ENCODE measurements at regions not wholly inside any gene's neighbourhood (a gene's known extent, or its start where the extent isn't known, plus 50 kb on each side); places are given as distances from the start of the nearest gene placed in this dataset.

DNA sequence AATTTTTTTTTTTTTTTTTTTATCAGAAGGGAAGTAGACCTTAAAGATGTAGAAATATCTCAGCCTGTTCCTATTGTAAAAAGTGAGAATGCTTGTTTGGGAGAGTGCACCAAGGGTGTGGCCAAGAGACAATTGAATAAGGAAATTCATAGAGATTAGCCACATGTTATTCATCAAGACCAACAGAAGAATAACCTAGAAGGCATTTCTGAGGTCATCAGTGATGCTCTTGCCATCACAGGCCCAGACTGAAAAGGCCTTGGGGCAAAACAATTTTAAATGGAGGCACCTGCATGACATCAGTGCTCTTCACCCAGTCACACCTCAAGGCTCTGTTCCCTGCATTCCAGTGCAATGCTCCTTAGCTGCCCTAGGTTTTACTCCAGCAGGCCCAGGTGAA is 2043.3 kb upstream of the PIK3C3 start:
- no peak for DNase-seq
- Histone ChIP-seq H3K27ac (no peak overlapping the region), H3K36me3 (no peaks in the 10 kb centered on the region), H3K27me3 (no peaks in the 10 kb centered on the region), H3K9me3 (no peaks in the 10 kb centered on the region), H3K4me3 (no peak overlapping the region), H3K4me1 (ENCODE audit: insufficient read depth) (no peaks in the 10 kb centered on the region)
- TF ChIP-seq POLR2A (IDR thresholded peaks at IDR 0.05), result no peak
- intact Hi-C loops (cut with DNase I), result no loop called here

DNA sequence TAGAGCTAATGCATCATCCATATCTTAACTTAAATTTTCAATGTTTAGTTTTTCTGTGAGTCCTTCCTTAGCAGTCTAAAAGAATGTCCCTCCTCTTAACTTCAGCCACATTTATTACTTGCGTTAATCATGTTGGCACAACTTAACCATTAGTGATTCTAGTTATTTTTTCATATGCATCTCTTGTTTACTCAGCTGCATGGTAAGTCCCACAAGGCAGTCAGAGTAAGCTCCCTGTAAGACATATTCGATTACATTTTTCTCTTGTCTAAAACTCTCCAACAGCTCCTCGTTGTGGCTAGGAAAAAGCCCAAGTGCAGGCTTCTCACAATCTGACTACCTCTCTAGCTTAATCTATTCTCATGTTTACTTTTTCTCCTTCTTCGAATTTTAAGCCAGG is 2045.3 kb upstream of the PIK3C3 start:
- intact Hi-C loops (cut with DNase I), result no loop called here
- 31 to 50% (median 39%) methylated on average over 4 of the region's 4 CpGs for WGBS, 3 donors

DNA sequence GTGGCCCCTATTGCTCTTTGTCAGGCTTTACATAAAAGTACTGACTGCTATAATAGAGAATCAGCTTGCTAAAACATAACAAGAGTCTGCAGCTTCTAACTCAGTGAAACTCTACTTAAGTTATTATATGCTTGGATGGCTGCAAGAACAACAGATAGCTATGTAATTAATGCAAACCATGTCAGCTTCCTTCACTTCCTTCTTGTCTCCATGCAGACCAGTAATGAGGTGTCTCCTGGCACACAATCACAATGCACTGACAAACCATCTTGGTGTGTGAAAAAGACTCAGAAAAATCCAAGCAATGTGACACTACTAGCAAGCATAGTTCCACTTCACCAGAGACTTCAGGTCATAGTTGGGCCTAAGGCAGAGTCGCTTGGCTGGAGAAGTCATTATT is 2068.9 kb upstream of the PIK3C3 start:
- no peaks in the 10 kb centered on the region for H3K4me1 ChIP-seq (ENCODE audit: insufficient read depth)
- no peak overlapping the region for H3K27ac ChIP-seq
- no peaks in the 10 kb centered on the region for H3K36me3 ChIP-seq
- H3K9me3 ChIP-seq, result no peaks in the 10 kb centered on the region
- TF ChIP-seq EP300 (IDR thresholded peaks at IDR 0.05), result no peak
- TF ChIP-seq POLR2A (IDR thresholded peaks at IDR 0.05), result no peak
- TF ChIP-seq, protein P1, sequence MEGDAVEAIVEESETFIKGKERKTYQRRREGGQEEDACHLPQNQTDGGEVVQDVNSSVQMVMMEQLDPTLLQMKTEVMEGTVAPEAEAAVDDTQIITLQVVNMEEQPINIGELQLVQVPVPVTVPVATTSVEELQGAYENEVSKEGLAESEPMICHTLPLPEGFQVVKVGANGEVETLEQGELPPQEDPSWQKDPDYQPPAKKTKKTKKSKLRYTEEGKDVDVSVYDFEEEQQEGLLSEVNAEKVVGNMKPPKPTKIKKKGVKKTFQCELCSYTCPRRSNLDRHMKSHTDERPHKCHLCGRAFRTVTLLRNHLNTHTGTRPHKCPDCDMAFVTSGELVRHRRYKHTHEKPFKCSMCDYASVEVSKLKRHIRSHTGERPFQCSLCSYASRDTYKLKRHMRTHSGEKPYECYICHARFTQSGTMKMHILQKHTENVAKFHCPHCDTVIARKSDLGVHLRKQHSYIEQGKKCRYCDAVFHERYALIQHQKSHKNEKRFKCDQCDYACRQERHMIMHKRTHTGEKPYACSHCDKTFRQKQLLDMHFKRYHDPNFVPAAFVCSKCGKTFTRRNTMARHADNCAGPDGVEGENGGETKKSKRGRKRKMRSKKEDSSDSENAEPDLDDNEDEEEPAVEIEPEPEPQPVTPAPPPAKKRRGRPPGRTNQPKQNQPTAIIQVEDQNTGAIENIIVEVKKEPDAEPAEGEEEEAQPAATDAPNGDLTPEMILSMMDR (IDR thresholded peaks at IDR 0.05), result no peak
- intact Hi-C loops (cut with DNase I), result no loop called here
- no peaks in the 10 kb centered on the region for H3K27me3 ChIP-seq
- H3K4me3 ChIP-seq, result no peak overlapping the region
- WGBS, 3 donors, result 77 to 89% (median 84%) methylated on average over 1 of the region's 1 CpG
- DNase-seq, result no peak

More for the DNA sequence above, 2045.3 kb upstream of the PIK3C3 start:
- no peak overlapping the region for H3K27ac ChIP-seq
- no peaks in the 10 kb centered on the region for H3K27me3 ChIP-seq
- no peaks in the 10 kb centered on the region for H3K4me1 ChIP-seq (ENCODE audit: insufficient read depth)
- H3K4me3 ChIP-seq, result no peak overlapping the region
- H3K9me3 ChIP-seq, result no peaks in the 10 kb centered on the region
- H3K36me3 ChIP-seq, result no peaks in the 10 kb centered on the region
- TF ChIP-seq, protein P1 (IDR thresholded peaks at IDR 0.05), result no peak
- TF ChIP-seq EP300 (IDR thresholded peaks at IDR 0.05), result no peak
- TF ChIP-seq POLR2A (IDR thresholded peaks at IDR 0.05), result no peak
- DNase-seq, result no peak

DNA sequence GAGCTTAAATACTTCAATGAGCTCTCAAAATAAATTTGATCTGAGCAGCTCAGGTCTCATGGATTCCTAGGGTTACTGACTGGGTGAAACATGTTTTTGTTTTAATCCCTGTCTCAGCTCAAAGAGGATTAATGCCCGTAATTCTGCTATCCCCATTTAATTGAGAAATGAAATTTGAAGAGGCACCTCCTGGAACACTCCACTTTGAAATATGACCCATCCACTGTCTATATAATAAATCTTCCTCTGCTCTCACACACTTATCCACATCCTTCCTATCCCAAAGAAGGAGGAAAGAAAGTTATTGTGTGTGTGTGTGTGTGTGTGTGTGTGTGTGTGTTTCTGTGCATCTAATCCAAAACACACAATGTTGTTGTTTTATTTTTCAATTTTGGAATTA is 2082.4 kb upstream of the PIK3C3 start:
- Histone ChIP-seq H3K27ac (no peak overlapping the region), H3K4me1 (ENCODE audit: insufficient read depth) (no peaks in the 10 kb centered on the region), H3K9me3 (no peaks in the 10 kb centered on the region), H3K4me3 (no peak overlapping the region), H3K27me3 (peaks cover 2% of the 10 kb centered on the region), H3K36me3 (no peaks in the 10 kb centered on the region)
- DNase-seq, result no peak
- intact Hi-C loops (cut with DNase I), result no loop called here
- TF ChIP-seq EP300 (IDR thresholded peaks at IDR 0.05) (no peak), POLR2A (IDR thresholded peaks at IDR 0.05) (no peak)
- TF ChIP-seq, protein P1 (IDR thresholded peaks at IDR 0.05), result no peak
- 54 to 68% (median 64%) methylated on average over 1 of the region's 1 CpG for WGBS, 3 donors

DNA sequence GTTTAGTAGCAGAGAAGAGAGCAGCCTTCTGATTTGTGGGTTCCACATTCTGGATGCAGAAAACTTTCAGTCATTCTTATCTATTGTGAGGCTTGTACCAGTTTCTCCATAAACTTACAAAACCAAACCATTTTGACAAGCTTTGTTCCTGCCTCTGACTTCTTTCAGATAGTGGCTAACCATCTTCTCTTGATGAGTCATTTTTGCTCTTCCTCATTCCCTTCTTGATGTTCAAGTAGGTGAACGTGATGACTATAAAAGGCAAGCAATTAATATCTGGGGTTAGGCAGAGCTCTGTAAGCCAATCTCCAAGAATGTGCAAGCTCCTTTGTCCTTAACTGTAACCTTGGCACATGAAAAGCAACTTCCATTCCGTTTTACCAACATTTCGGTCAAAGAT is 2083.1 kb upstream of the PIK3C3 start:
- intact Hi-C loops (cut with DNase I), result no loop called here

More for the DNA sequence above, 2083.1 kb upstream of the PIK3C3 start:
- no peaks in the 10 kb centered on the region for H3K36me3 ChIP-seq
- H3K27me3 ChIP-seq, result peaks cover 2% of the 10 kb centered on the region
- H3K9me3 ChIP-seq, result no peaks in the 10 kb centered on the region
- no peaks in the 10 kb centered on the region for H3K4me1 ChIP-seq (ENCODE audit: insufficient read depth)
- DNase-seq, result no peak
- H3K4me3 ChIP-seq, result no peak overlapping the region
- WGBS, 3 donors, result 77 to 87% (median 86%) methylated on average over 3 of the region's 3 CpGs
- TF ChIP-seq, protein P1 (IDR thresholded peaks at IDR 0.05), result no peak
- TF ChIP-seq POLR2A (IDR thresholded peaks at IDR 0.05) (no peak), EP300 (IDR thresholded peaks at IDR 0.05) (no peak)
- H3K27ac ChIP-seq, result no peak overlapping the region

Measured in ovary (tissue), 7 donors.